Osteoblast (primary cell): ENCODE measurements at regions not wholly inside any gene's neighbourhood (a gene's known extent, or its start where the extent isn't known, plus 50 kb on each side); places are given as distances from the start of the nearest gene placed in this dataset.

Experiments used
- DNase-seq: peaks from one replicate; pipeline ENCODE4 v3.0.0; 2011; ENCODE audit warnings: low spot score, mixed read lengths; ENCODE audit not compliant: insufficient read length; ENCODE audit errors: missing footprints
- H2AFZ ChIP-seq: 2 replicates; pipeline ENCODE4 v1.6.0; 2011; ENCODE audit warnings: mild to moderate bottlenecking, low read length
- H3K27ac ChIP-seq: 2 replicates; pipeline ENCODE4 v1.5.1; 2011; ENCODE audit warnings: mild to moderate bottlenecking, low read depth, low read length, moderate library complexity
- H3K27me3 ChIP-seq: 2 replicates; pipeline ENCODE4 v1.6.0; 2012; ENCODE audit warnings: mild to moderate bottlenecking, control low read depth, inconsistent platforms, low read length, moderate library complexity; ENCODE audit not compliant: insufficient read depth
- H3K36me3 ChIP-seq: 2 replicates; pipeline ENCODE4 v1.5.1; 2011; ENCODE audit warnings: mild to moderate bottlenecking, low read length, control low read depth, moderate library complexity; ENCODE audit not compliant: insufficient read depth
- H3K4me1 ChIP-seq: 2 replicates; pipeline ENCODE4 v1.5.1; 2011; ENCODE audit warnings: mild to moderate bottlenecking, low read length, control low read depth, moderate library complexity; ENCODE audit not compliant: insufficient read depth
- H3K4me2 ChIP-seq: 2 replicates; pipeline ENCODE4 v1.6.0; 2011; ENCODE audit warnings: mild to moderate bottlenecking, low read length; ENCODE audit not compliant: insufficient read depth
- H3K4me3 ChIP-seq: fragments of 200-600 bp; sonication (generic); 3 replicates; pipeline ENCODE4 v1.5.1; 2012; ENCODE audit warnings: mild to moderate bottlenecking, low read length, inconsistent platforms; ENCODE audit not compliant: insufficient read depth
- H3K79me2 ChIP-seq: 2 replicates; pipeline ENCODE4 v1.6.0; 2012; ENCODE audit warnings: mild to moderate bottlenecking, low read length, control low read depth, inconsistent platforms; ENCODE audit not compliant: insufficient read depth
- H3K9me3 ChIP-seq: 2 replicates; pipeline ENCODE4 v1.5.1; 2011; ENCODE audit warnings: low read depth, low read length, control low read depth
- H4K20me1 ChIP-seq: 2 replicates; pipeline ENCODE4 v1.6.0; 2012; ENCODE audit warnings: mild to moderate bottlenecking, low read length, control low read depth; ENCODE audit not compliant: insufficient read depth
- TF ChIP-seq, protein P1 (sequence below): IDR thresholded peaks from 2 replicates; pipeline ENCODE4 v1.5.1; 2011; ENCODE audit warnings: mild to moderate bottlenecking, low read depth, low read length, moderate library complexity; ENCODE audit errors: extremely low read depth

DNA sequence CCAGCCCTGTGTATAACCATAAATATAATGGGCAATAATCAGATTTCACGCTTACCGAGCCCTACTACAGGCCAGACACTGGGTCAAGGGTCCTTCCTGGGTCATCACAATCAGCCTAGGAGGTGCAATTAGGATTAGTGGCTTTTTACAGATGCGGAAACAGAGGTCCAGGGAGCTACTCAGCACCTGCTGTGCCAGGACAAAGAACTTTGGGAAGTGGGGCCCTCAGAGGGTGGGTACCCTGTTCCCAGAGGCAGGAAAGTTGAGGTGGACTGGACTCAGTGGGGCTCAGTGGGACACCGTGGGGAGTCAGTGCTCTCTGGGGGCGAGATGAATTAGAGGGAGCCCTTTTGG, 77.2 kb downstream of the CEBPB start:
- Histone ChIP-seq H3K4me3 (no peak overlapping the region), H4K20me1 (no peaks in the 10 kb centered on the region), H3K79me2 (no peaks in the 10 kb centered on the region), H3K4me2 (no peak overlapping the region), H3K4me1 (peaks cover 7% of the 10 kb centered on the region), H3K27ac (no peak overlapping the region), H3K27me3 (no peaks in the 10 kb centered on the region), H3K9me3 (no peaks in the 10 kb centered on the region), H2AFZ (no peak overlapping the region), H3K36me3 (no peaks in the 10 kb centered on the region)
- TF ChIP-seq, protein P1, sequence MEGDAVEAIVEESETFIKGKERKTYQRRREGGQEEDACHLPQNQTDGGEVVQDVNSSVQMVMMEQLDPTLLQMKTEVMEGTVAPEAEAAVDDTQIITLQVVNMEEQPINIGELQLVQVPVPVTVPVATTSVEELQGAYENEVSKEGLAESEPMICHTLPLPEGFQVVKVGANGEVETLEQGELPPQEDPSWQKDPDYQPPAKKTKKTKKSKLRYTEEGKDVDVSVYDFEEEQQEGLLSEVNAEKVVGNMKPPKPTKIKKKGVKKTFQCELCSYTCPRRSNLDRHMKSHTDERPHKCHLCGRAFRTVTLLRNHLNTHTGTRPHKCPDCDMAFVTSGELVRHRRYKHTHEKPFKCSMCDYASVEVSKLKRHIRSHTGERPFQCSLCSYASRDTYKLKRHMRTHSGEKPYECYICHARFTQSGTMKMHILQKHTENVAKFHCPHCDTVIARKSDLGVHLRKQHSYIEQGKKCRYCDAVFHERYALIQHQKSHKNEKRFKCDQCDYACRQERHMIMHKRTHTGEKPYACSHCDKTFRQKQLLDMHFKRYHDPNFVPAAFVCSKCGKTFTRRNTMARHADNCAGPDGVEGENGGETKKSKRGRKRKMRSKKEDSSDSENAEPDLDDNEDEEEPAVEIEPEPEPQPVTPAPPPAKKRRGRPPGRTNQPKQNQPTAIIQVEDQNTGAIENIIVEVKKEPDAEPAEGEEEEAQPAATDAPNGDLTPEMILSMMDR, result no peak
- peak; percentile 17 for DNase-seq

GRCh38 chr20:50269091-50270033, 78.7 kb downstream of the CEBPB start:
- Histone ChIP-seq H3K27me3 (no peaks in the 10 kb centered on the region), H2AFZ (no peak overlapping the region), H3K4me1 (peaks cover 7% of the 10 kb centered on the region), H3K79me2 (no peaks in the 10 kb centered on the region), H3K9me3 (no peaks in the 10 kb centered on the region), H4K20me1 (no peaks in the 10 kb centered on the region), H3K4me2 (no peak overlapping the region), H3K4me3 (no peak overlapping the region), H3K27ac (no peak overlapping the region), H3K36me3 (no peaks in the 10 kb centered on the region)
- DNase-seq, result peak; percentile 92
- TF ChIP-seq, protein P1, result no peak

DNA sequence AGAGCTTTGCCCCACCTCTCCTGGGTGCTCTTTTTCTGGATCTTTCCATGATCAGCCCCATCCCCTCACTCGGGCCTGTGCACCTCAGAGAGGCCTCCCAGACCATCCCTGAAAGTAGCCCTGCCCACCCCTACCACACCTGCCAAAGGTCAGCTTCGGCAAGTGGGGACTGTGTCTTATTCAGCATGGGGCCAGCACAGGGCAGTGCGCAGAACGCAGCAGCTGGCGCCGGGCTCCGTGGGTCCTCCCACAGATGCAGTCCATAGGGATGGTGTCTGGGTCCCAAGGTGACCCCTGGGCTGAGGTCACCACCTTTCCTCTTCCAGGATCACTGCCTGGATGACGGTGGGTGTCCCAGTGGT, 79.4 kb downstream of the CEBPB start:
- H3K4me2 ChIP-seq, result no peak overlapping the region
- H3K4me3 ChIP-seq, result no peak overlapping the region
- no peaks in the 10 kb centered on the region for H4K20me1 ChIP-seq
- no peaks in the 10 kb centered on the region for H3K36me3 ChIP-seq
- no peak overlapping the region for H2AFZ ChIP-seq
- TF ChIP-seq, protein P1, result no peak
- no peaks in the 10 kb centered on the region for H3K27me3 ChIP-seq
- no peaks in the 10 kb centered on the region for H3K79me2 ChIP-seq
- peaks cover 7% of the 10 kb centered on the region for H3K4me1 ChIP-seq
- no peaks in the 10 kb centered on the region for H3K9me3 ChIP-seq
- DNase-seq, result no peak
- no peak overlapping the region for H3K27ac ChIP-seq

- TF ChIP-seq, protein P1, result no peak
- no peaks in the 10 kb centered on the region for H4K20me1 ChIP-seq
- H3K4me1 ChIP-seq, result peaks cover 7% of the 10 kb centered on the region
- peak; percentile 53 for DNase-seq
- H3K27ac ChIP-seq, result no peak overlapping the region
- no peak overlapping the region for H3K4me2 ChIP-seq
- no peak overlapping the region for H2AFZ ChIP-seq
- no peaks in the 10 kb centered on the region for H3K9me3 ChIP-seq
- H3K27me3 ChIP-seq, result no peaks in the 10 kb centered on the region
- H3K79me2 ChIP-seq, result no peaks in the 10 kb centered on the region
- H3K36me3 ChIP-seq, result no peaks in the 10 kb centered on the region
- no peak overlapping the region for H3K4me3 ChIP-seq
Measured at GRCh38 chr20:50270569-50270968, 79.9 kb downstream of the CEBPB start.
